ENCODE measurements at regions not wholly inside any gene's neighbourhood (a gene's known extent, or its start where the extent isn't known, plus 50 kb on each side); places are given as distances from the start of the nearest gene placed in this dataset.

DNA sequence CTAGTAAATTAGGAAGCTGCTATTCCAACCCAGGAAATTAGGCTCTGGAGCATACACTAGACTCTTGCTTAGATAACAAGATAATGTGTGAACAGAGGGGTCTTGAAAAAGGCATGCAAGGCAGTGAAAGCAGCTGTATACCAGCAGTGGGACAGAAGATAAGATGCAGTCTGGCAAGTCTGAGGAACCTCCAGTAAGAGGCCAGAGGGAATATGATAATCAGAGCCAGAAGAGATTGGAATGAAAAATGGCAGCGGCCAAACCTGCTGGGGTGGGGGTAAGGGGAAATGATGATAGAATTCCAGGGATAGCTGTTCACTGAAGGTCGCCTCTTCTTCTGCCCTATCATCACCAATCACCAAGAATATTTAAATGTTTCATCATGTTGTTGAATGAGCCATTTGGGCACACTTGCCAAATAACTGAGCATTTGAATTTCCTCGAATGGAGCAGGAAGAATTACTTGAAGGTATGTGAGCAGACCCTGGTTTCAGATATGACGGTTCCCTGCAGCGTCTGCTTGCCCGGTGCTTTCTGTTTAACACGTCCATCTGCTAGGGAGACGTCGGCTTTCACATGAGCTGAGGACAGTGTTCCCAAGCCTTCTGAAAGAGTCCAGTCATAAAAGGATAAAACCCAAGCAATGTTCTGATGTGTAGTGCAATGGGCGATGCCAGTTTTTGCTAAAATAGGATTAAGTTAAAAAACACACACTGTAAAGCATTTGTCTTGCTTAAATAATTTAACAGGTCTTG lies 173.3 kb downstream of the RWDD3 start:
- no peaks in the 10 kb centered on the region for H3K36me3 ChIP-seq (ENCODE audit: control insufficient read depth in 2 of 2, extremely low read depth in 1 of 2, insufficient read depth in 2 of 2, low read length in 2 of 2)
- dilution Hi-C loops (cut with MboI; ENCODE audit: extremely low pct_ligation_motif_present, low sequenced_read_pairs) (no loop called here), intact Hi-C loops (cut with micrococcal nuclease) (no loop called here)
- H3K4me1 ChIP-seq (ENCODE audit: control insufficient read depth, extremely low read depth, insufficient read depth, low read length): no peaks in the 10 kb centered on the region
- no peak overlapping the region for H3K9ac ChIP-seq (replicated peaks; ENCODE audit: extremely low read depth, insufficient read depth, low read length)
- H2AFZ ChIP-seq (ENCODE audit: low read depth, low read length): no peak overlapping the region
- ChIA-PET CTCF (interaction anchor here (1.0 kb wide), 1 partner anchor 9 kb away, joined by 5 read pairs; no protein-coding TSS in a partner anchor), POLR2A (no interaction called here)
- no peaks in the 10 kb centered on the region for H3K79me2 ChIP-seq (ENCODE audit: control insufficient read depth, insufficient read depth, low read length)
- no peaks in the 10 kb centered on the region for H3K9me3 ChIP-seq (replicated peaks; ENCODE audit: control insufficient read depth, insufficient read depth, low read length)
- H3K9me1 ChIP-seq (replicated peaks; ENCODE audit: control insufficient read depth, extremely low read depth, insufficient read depth, low read length): no peaks in the 10 kb centered on the region
- no peak overlapping the region for H3K4me3 ChIP-seq (replicated peaks in 1 of 3; ENCODE audit: insufficient read depth in 1 of 3, low read depth in 1 of 3, low read length in 3 of 3)
- FAIRE-seq (no peak), DNase-seq (ENCODE audit: low read depth, low spot score) (no peak)
- no TSS peak for BruUV-seq (replicated peaks)
- H3K4me2 ChIP-seq (ENCODE audit: insufficient read depth, low read length): no peak overlapping the region
- TF ChIP-seq JUN (IDR thresholded peaks at IDR 0.05; ENCODE audit: borderline replicate concordance, insufficient read depth, insufficient read length, low read depth) (no peak), FOS (IDR thresholded peaks at IDR 0.05; ENCODE audit: borderline replicate concordance, insufficient read depth, low read length) (no peak), POLR2AphosphoS5 (IDR thresholded peaks at IDR 0.05; ENCODE audit: insufficient read depth, low read depth, low read length) (no peak)
- TF ChIP-seq, protein P1, sequence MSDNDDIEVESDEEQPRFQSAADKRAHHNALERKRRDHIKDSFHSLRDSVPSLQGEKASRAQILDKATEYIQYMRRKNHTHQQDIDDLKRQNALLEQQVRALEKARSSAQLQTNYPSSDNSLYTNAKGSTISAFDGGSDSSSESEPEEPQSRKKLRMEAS (IDR thresholded peaks at IDR 0.05; ENCODE audit: insufficient read depth, insufficient read length): no peak
- TF ChIP-seq, protein P2, sequence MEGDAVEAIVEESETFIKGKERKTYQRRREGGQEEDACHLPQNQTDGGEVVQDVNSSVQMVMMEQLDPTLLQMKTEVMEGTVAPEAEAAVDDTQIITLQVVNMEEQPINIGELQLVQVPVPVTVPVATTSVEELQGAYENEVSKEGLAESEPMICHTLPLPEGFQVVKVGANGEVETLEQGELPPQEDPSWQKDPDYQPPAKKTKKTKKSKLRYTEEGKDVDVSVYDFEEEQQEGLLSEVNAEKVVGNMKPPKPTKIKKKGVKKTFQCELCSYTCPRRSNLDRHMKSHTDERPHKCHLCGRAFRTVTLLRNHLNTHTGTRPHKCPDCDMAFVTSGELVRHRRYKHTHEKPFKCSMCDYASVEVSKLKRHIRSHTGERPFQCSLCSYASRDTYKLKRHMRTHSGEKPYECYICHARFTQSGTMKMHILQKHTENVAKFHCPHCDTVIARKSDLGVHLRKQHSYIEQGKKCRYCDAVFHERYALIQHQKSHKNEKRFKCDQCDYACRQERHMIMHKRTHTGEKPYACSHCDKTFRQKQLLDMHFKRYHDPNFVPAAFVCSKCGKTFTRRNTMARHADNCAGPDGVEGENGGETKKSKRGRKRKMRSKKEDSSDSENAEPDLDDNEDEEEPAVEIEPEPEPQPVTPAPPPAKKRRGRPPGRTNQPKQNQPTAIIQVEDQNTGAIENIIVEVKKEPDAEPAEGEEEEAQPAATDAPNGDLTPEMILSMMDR (IDR thresholded peaks at IDR 0.05; ENCODE audit: extremely low read depth in 1 of 2, insufficient read depth in 1 of 2, low read depth in 1 of 2, low read length in 2 of 2): no peak
- no peak overlapping the region for H3K27ac ChIP-seq (ENCODE audit: insufficient read depth, low read depth, low read length)
- H3K27me3 ChIP-seq (ENCODE audit: control insufficient read depth in 2 of 2, insufficient read depth in 2 of 2, low read length in 2 of 2): no peaks in the 10 kb centered on the region
- H4K20me1 ChIP-seq (replicated peaks; ENCODE audit: control insufficient read depth, extremely low read depth, insufficient read depth, low read length): no peaks in the 10 kb centered on the region

Data from endothelial cell of umbilical vein (primary cell).